Mammary epithelial cell (primary cell): ENCODE measurements at regions not wholly inside any gene's neighbourhood (a gene's known extent, or its start where the extent isn't known, plus 50 kb on each side); places are given as distances from the start of the nearest gene placed in this dataset.

Experiments
- CTCF ChIP-seq, 2 donors: IDR thresholded peaks in 1 of 2; conservative IDR thresholded peaks in 1 of 2; 2 replicates each; pipeline ENCODE4 v1.5.1; 2011 to 2012; ENCODE audit warnings: inconsistent platforms in 2 of 2, low read length in 2 of 2, mild to moderate bottlenecking in 2 of 2, control low read depth in 1 of 2, low read depth in 1 of 2; ENCODE audit not compliant: insufficient read depth in 1 of 2; ENCODE audit errors: extremely low read depth in 1 of 2
- EZH2 ChIP-seq: IDR thresholded peaks from 2 replicates; pipeline ENCODE4 v1.6.1; 2012; ENCODE audit warnings: low read length, inconsistent platforms, borderline replicate concordance

GRCh38 chr17:13812350-13812749 is 210.6 kb upstream of the HS3ST3A1 start:
- TF ChIP-seq CTCF (conservative IDR thresholded peaks at IDR 0.05 in 1 of 2, IDR thresholded peaks at IDR 0.05 in 1 of 2; ENCODE audit: extremely low read depth in 1 of 2, insufficient read depth in 1 of 2, low read depth in 1 of 2, low read length in 2 of 2) (no peak), EZH2 (no peak)
